Fibroblast of mammary gland (primary cell): ENCODE measurements at regions not wholly inside any gene's neighbourhood (a gene's known extent, or its start where the extent isn't known, plus 50 kb on each side); places are given as distances from the start of the nearest gene placed in this dataset.

ENCODE experiments used
- DNase-seq: peaks from one replicate; pipeline ENCODE4 v3.0.0-alpha.2; 2010; ENCODE audit warnings: low read depth
- H3K4me3 ChIP-seq: 2 replicates; pipeline ENCODE4 v1.5.1; 2011; ENCODE audit warnings: low read depth, mild to moderate bottlenecking, low read length, moderate library complexity; ENCODE audit not compliant: control insufficient read depth
- TF ChIP-seq, protein P1 (sequence below): conservative IDR thresholded peaks from 2 replicates; pipeline ENCODE4 v1.5.1; 2011; ENCODE audit warnings: low read depth, low read length, inconsistent platforms; ENCODE audit not compliant: control insufficient read depth, insufficient read depth

DNA sequence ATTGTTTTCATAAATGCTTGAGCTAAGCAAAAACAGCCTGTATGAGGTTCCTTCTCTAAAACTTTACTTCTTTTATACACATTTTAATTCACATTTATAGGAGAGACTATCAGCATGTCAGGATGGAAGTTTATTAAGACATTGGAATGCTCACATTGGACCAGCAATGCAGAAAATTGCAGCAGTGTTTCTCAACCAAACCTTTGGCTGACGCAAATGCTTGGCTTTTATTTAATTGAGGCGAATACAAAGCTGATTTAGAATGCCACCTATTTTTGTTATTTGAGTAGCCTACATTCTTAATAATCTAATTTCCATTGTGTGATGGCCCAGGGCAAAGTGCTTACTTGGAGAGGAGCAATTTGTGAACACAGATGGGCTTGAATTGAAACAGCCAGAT, 283.2 kb downstream of the ARL4A start:
- TF ChIP-seq, protein P1, sequence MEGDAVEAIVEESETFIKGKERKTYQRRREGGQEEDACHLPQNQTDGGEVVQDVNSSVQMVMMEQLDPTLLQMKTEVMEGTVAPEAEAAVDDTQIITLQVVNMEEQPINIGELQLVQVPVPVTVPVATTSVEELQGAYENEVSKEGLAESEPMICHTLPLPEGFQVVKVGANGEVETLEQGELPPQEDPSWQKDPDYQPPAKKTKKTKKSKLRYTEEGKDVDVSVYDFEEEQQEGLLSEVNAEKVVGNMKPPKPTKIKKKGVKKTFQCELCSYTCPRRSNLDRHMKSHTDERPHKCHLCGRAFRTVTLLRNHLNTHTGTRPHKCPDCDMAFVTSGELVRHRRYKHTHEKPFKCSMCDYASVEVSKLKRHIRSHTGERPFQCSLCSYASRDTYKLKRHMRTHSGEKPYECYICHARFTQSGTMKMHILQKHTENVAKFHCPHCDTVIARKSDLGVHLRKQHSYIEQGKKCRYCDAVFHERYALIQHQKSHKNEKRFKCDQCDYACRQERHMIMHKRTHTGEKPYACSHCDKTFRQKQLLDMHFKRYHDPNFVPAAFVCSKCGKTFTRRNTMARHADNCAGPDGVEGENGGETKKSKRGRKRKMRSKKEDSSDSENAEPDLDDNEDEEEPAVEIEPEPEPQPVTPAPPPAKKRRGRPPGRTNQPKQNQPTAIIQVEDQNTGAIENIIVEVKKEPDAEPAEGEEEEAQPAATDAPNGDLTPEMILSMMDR: no peak
- no peak overlapping the region for H3K4me3 ChIP-seq
- no peak for DNase-seq

DNA sequence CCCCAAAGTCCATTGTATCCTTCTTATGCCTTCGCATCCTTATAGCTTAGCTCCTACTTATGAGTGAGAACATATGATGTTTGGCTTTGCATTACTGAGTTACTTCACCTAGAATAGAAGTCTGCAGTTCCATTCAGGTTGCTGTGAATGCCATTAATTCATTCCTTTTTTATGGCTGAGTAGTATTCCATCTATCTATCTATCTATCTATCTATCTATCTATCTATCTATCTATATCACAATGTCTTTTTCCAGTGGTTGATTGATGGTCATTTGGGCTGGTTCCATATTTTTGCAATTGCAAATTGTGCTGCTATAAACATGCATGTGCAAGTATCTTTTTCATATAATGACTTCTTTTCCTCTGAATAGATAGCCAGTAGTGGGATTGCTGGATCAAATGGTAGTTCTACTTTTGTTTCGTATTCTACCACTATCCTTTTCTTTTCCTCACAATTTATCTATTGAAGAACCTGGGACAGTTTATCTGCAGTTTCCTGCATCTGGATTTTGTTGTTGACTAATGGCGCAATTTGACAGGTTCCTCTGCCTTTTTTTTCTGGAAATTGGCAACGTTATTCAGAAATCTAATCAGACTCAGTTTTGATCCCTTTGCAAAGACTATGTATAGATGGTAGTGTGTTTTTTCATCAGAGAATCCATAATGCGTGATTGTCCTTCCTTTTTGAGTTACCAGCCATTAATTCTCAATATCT, 287.2 kb downstream of the ARL4A start:
- no peak overlapping the region for H3K4me3 ChIP-seq
- no peak for DNase-seq
- TF ChIP-seq, protein P1: no peak

DNA sequence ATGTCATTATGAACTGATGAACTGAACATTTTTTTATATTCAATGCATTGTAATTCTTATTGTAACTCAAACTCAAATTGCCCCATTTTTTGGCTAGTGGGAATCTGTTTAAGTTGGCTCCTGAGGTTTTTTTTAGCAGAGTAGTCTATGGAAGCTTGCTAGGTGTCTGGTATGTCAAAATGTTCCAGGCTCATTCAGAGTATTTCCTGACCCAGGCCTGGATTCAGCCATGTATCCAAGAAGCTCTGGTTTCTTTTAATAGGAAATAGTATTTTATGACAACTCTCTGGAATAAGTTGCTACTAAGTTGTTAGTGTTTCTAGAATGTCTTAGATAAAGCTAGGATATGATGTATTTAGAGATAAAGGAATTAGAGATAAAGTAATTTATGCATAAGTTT, 288.0 kb downstream of the ARL4A start:
- DNase-seq: no peak
- TF ChIP-seq, protein P1: no peak
- no peak overlapping the region for H3K4me3 ChIP-seq

DNA sequence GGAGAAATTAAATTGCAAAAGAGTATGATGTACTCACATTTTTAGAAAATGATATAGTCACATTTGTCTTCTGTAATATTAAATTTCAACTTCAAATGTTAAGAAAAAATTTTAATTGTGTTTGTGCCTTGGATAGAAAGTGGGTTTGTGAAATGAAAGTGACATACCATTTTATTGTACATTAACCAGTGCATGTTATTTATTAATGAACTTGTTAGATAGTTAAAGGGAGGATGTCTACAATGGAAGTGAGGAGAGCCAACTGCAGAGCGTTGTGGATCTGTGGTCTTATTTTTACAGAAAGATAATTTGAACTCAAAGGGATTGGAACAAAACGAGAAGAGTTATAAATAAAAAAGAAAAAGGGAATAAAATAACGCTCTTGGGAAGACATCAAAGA, 291.7 kb downstream of the ARL4A start:
- TF ChIP-seq, protein P1: no peak
- no peak for DNase-seq
- H3K4me3 ChIP-seq: no peak overlapping the region

DNA sequence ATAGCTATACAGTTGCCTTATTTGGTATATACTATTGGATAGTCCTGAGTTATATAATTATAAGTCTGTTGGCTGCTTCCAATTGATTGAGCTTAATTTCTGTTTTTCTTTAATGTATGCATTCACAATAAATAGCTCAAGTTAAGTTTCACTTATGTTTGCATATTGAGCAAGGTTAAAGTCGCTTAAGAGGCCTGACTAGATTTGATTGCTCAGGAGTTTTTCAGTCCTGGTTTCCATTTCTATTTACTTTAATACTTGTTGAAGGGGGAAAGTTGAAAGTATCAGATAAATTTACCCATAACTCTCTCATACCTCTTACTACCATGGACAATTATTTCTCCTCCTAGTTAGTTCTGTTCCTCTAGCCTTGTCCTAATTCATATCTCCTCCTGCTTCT, 294.7 kb downstream of the ARL4A start:
- no peak overlapping the region for H3K4me3 ChIP-seq
- DNase-seq: no peak
- TF ChIP-seq, protein P1: no peak

DNA sequence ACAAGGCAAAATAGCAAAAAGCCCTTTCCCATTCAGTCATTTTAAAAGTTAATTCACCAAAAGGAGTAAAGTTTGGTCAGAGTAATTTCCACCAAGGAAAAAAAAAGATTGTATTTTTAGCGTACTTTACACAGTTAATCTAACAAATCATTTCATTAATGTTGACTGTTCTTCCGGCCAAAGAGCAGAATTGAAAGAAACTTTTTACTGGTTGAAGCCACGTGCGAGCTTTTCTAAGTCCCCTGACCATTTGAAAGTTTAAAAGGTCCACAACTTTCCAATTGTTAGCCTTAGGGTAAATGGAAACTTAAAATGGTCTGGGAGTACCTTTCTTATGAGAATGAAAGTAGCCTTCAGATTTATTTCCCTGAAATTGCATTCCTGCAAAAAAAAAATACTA, 296.7 kb downstream of the ARL4A start:
- TF ChIP-seq, protein P1: no peak
- H3K4me3 ChIP-seq: no peak overlapping the region

DNA sequence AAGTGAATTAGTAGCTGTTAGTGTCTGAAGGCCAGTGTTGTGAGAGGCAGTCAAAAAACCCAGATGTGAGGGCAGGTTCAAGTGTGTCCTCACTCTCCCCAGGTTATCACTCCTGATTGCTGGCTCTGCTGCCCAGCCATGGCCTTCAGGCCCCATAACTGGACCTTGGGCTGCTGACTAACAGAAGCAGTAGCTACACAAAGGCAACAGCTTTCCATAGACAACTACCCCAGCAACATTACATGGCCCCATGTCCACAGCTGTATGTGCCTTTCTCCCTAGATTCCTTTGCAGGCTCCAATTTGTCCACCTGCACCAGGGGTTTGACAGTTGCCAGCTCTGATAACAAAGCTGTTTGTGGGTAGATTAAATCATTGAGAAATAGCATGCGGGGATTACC, 297.8 kb downstream of the ARL4A start:
- DNase-seq: no peak
- H3K4me3 ChIP-seq: no peak overlapping the region
- TF ChIP-seq, protein P1: no peak

More for the DNA sequence above, 296.7 kb downstream of the ARL4A start:
- no peak for DNase-seq
